ENCODE measurements at regions not wholly inside any gene's neighbourhood (a gene's known extent, or its start where the extent isn't known, plus 50 kb on each side); places are given as distances from the start of the nearest gene placed in this dataset.

DNA sequence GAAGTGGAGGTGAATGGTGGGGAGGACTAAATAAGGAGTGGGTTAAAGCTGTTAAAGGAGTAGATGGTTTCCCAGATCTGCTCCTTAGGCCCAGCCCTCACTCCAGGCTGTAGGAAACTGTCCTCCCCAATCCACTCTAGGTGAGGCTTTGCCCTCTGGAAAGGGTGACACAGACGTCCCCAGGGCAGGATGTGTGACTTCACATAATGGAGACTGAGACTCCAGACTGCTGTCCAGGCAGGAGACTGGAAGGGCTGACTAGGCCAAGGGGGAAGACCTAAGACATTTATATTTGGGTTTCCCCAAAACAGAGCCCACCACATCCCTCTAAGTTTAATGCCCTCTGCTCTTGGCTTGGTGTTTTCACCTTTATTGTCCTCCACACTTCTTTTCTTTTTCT, 488.5 kb downstream of the SHQ1 start:
- Histone ChIP-seq H3K4me3 (ENCODE audit: low read length in 2 of 2) (no peak overlapping the region), H2BK5ac (ENCODE audit: low read length) (no peak overlapping the region), H2AFZ (ENCODE audit: low read length) (no peak overlapping the region), H3K4ac (ENCODE audit: low read length) (no peak overlapping the region), H3K9ac (ENCODE audit: low read depth, low read length, poor library complexity) (no peak overlapping the region), H3K79me1 (ENCODE audit: low read depth, low read length) (no peaks in the 10 kb centered on the region), H3K36me3 (replicated peaks in 1 of 2; ENCODE audit: control insufficient read depth in 2 of 2, insufficient read depth in 2 of 2, low read length in 2 of 2) (no peaks in the 10 kb centered on the region), H4K91ac (ENCODE audit: low read depth, low read length, poor library complexity) (no peak overlapping the region), H3K14ac (ENCODE audit: low read length) (no peak overlapping the region), H3K4me1 (ENCODE audit: control insufficient read depth in 2 of 2, insufficient read depth in 1 of 2, low read depth in 1 of 2, low read length in 2 of 2) (no peaks in the 10 kb centered on the region), H3K4me2 (ENCODE audit: insufficient read depth, low read length, poor library complexity, severe bottlenecking) (no peak overlapping the region), H3K27me3 (ENCODE audit: control insufficient read depth in 3 of 3, insufficient read depth in 3 of 3, low read depth in 1 of 3, low read length in 3 of 3) (peaks cover 0 to 2% (median 0%) of the 10 kb centered on the region in 3 experiments), H2BK120ac (ENCODE audit: low read depth, low read length) (no peak overlapping the region), H3K18ac (ENCODE audit: low read length) (no peak overlapping the region), H2AK5ac (ENCODE audit: low read depth, low read length) (no peak overlapping the region), H2BK15ac (ENCODE audit: low read length) (no peak overlapping the region), H3K23ac (ENCODE audit: low read depth, low read length, poor library complexity) (no peak overlapping the region), H3K9me3 (replicated peaks in 1 of 2; ENCODE audit: control insufficient read depth in 2 of 2, insufficient read depth in 1 of 2, low read depth in 1 of 2, low read length in 2 of 2) (no peaks in the 10 kb centered on the region), H2BK12ac (ENCODE audit: low read length) (no peak overlapping the region), H4K8ac (ENCODE audit: low read depth, low read length) (no peak overlapping the region), H3K27ac (replicated peaks; ENCODE audit: low read length) (no peak overlapping the region)
- no peak for DNase-seq (ENCODE audit: low spot score)
- no CpG with 5 or more reads among the region's 1 CpG for WGBS, 2 donors (ENCODE audit: extremely low coverage in 2 of 2, insufficient read length in 2 of 2, insufficient replicate concordance in 1 of 2)

DNA sequence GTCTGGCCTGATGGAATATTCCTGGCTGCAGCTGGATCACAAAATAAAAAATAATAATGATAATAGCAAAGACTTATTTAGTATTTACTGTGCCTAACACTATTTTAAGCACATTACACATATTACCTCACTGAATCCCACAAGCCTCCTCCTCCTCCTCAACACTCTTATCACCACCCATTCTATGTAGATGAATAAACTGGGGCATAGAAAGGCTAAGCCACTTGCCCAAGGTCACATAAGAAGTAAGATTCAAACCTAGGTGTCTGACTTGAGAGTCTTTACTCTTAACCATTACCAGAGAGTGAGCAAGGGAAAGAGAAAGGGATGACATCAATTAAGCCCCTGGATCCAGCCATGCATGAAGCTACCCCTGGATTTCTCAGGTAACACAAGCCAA, 493.1 kb downstream of the SHQ1 start:
- Histone ChIP-seq H2BK12ac (ENCODE audit: low read length) (no peak overlapping the region), H3K14ac (ENCODE audit: low read length) (no peak overlapping the region), H3K9ac (ENCODE audit: low read depth, low read length, poor library complexity) (no peak overlapping the region), H2BK15ac (ENCODE audit: low read length) (no peak overlapping the region), H3K27me3 (ENCODE audit: control insufficient read depth in 3 of 3, insufficient read depth in 3 of 3, low read depth in 1 of 3, low read length in 3 of 3) (peaks cover 0 to 24% (median 0%) of the 10 kb centered on the region in 3 experiments), H3K27ac (replicated peaks; ENCODE audit: low read length) (no peak overlapping the region), H2AFZ (ENCODE audit: low read length) (no peak overlapping the region), H2BK120ac (ENCODE audit: low read depth, low read length) (no peak overlapping the region), H3K4me2 (ENCODE audit: insufficient read depth, low read length, poor library complexity, severe bottlenecking) (no peak overlapping the region), H3K4me3 (ENCODE audit: low read length in 2 of 2) (no peak overlapping the region), H4K8ac (ENCODE audit: low read depth, low read length) (no peak overlapping the region), H3K79me1 (ENCODE audit: low read depth, low read length) (no peaks in the 10 kb centered on the region), H4K91ac (ENCODE audit: low read depth, low read length, poor library complexity) (no peak overlapping the region), H3K4ac (ENCODE audit: low read length) (no peak overlapping the region), H3K9me3 (replicated peaks in 1 of 2; ENCODE audit: control insufficient read depth in 2 of 2, insufficient read depth in 1 of 2, low read depth in 1 of 2, low read length in 2 of 2) (no peaks in the 10 kb centered on the region), H3K4me1 (ENCODE audit: control insufficient read depth in 2 of 2, insufficient read depth in 1 of 2, low read depth in 1 of 2, low read length in 2 of 2) (peaks cover 0 to 2% of the 10 kb centered on the region in 2 donors), H3K36me3 (replicated peaks in 1 of 2; ENCODE audit: control insufficient read depth in 2 of 2, insufficient read depth in 2 of 2, low read length in 2 of 2) (no peaks in the 10 kb centered on the region), H2BK5ac (ENCODE audit: low read length) (no peak overlapping the region), H2AK5ac (ENCODE audit: low read depth, low read length) (no peak overlapping the region), H3K23ac (ENCODE audit: low read depth, low read length, poor library complexity) (no peak overlapping the region), H3K18ac (ENCODE audit: low read length) (no peak overlapping the region)
- no peak for DNase-seq (ENCODE audit: low spot score)

DNA sequence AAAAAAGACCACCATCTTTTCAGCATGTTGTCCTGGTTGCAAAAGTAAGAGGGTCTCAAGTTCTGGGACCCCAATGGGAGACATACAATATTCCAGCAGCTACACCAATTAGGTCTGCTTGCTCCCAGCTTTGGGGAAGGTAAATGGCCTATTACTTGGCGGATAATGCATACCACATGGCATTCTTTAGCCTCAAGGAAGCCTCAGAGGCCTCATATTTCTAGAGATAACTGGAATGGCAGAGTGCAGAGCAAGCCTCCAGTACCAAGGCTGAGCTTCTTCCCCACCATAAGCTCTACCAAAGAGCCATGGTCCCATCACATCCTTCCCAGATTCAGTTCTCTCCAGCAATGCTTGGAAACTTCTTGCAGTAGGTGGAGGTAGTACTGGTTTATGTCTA, 493.8 kb downstream of the SHQ1 start:
- H3K27ac ChIP-seq (replicated peaks; ENCODE audit: low read length): no peak overlapping the region

DNA sequence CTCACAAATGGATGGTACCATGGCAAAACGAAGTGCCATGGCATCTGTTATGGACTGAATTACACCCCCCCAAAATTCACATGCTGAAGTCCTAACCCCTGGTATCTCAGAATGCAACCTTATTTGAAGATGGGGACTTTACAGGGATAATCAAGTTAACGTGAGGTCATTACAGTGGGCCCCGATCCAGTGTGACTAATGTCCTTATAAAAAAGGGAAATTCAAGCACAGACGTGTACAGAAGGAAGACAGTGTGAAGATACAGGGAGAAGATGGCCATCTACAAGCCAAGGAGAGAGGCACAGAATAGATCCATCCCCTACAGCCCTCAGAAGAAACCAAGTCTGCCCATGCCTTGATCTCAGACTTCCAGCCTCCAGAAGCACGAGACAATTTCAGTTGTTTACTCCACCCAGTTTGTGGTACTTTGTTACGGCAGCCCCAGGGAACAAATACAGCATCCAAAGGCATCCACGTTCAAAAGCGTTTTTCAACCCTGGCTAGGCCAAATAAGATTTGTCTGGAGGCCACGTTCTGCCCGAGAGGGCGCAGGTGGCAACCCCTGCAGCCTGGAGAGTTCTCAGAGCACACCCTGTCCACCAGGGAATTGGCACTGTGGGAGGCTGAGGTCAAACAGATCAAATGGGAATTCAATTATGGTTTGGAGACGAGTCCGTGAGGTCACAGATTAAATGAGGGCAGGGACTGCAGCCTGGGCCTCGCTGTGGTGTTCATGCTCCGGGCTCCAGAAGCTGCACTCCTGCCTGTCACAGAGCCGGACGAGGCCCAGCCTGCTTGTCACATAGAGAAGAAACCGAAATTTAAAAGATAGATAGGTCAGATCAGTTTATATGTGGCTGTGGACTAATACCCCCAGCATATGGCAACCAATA, 494.8 kb downstream of the SHQ1 start:
- H2AFZ ChIP-seq (ENCODE audit: low read length): no peak overlapping the region
- H3K18ac ChIP-seq (ENCODE audit: low read length): no peak overlapping the region
- no peak overlapping the region for H3K23ac ChIP-seq (ENCODE audit: low read depth, low read length, poor library complexity)
- H4K91ac ChIP-seq (ENCODE audit: low read depth, low read length, poor library complexity): no peak overlapping the region
- H2AK5ac ChIP-seq (ENCODE audit: low read depth, low read length): no peak overlapping the region
- H3K79me1 ChIP-seq (ENCODE audit: low read depth, low read length): no peaks in the 10 kb centered on the region
- H4K8ac ChIP-seq (ENCODE audit: low read depth, low read length): no peak overlapping the region
- peaks cover 0 to 36% (median 0%) of the 10 kb centered on the region in 3 experiments for H3K27me3 ChIP-seq (ENCODE audit: control insufficient read depth in 3 of 3, insufficient read depth in 3 of 3, low read depth in 1 of 3, low read length in 3 of 3)
- H3K9me3 ChIP-seq (replicated peaks in 1 of 2; ENCODE audit: control insufficient read depth in 2 of 2, insufficient read depth in 1 of 2, low read depth in 1 of 2, low read length in 2 of 2): no peaks in the 10 kb centered on the region
- H3K4ac ChIP-seq (ENCODE audit: low read length): no peak overlapping the region
- H3K27ac ChIP-seq (replicated peaks; ENCODE audit: low read length): no peak overlapping the region
- DNase-seq (ENCODE audit: low spot score): no peak
- no peaks in the 10 kb centered on the region for H3K36me3 ChIP-seq (replicated peaks in 1 of 2; ENCODE audit: control insufficient read depth in 2 of 2, insufficient read depth in 2 of 2, low read length in 2 of 2)
- H3K4me1 ChIP-seq (ENCODE audit: control insufficient read depth in 2 of 2, insufficient read depth in 1 of 2, low read depth in 1 of 2, low read length in 2 of 2): peaks cover 0 to 2% of the 10 kb centered on the region in 2 donors
- WGBS, 2 donors (ENCODE audit: extremely low coverage in 2 of 2, insufficient read length in 2 of 2, insufficient replicate concordance in 1 of 2): no CpG with 5 or more reads among the region's 18 CpGs
- H3K4me2 ChIP-seq (ENCODE audit: insufficient read depth, low read length, poor library complexity, severe bottlenecking): no peak overlapping the region
- H3K4me3 ChIP-seq (ENCODE audit: low read length in 2 of 2): no peak overlapping the region
- H2BK15ac ChIP-seq (ENCODE audit: low read length): no peak overlapping the region
- H2BK5ac ChIP-seq (ENCODE audit: low read length): no peak overlapping the region
- H3K14ac ChIP-seq (ENCODE audit: low read length): no peak overlapping the region
- no peak overlapping the region for H2BK12ac ChIP-seq (ENCODE audit: low read length)
- no peak overlapping the region for H3K9ac ChIP-seq (ENCODE audit: low read depth, low read length, poor library complexity)
- no peak overlapping the region for H2BK120ac ChIP-seq (ENCODE audit: low read depth, low read length)

More for the DNA sequence above, 493.8 kb downstream of the SHQ1 start:
- Histone ChIP-seq H3K14ac (ENCODE audit: low read length) (no peak overlapping the region), H2BK15ac (ENCODE audit: low read length) (no peak overlapping the region), H3K4me1 (ENCODE audit: control insufficient read depth in 2 of 2, insufficient read depth in 1 of 2, low read depth in 1 of 2, low read length in 2 of 2) (peaks cover 0 to 2% of the 10 kb centered on the region in 2 donors), H3K23ac (ENCODE audit: low read depth, low read length, poor library complexity) (no peak overlapping the region), H3K4ac (ENCODE audit: low read length) (no peak overlapping the region), H2AK5ac (ENCODE audit: low read depth, low read length) (no peak overlapping the region), H3K18ac (ENCODE audit: low read length) (no peak overlapping the region), H3K27me3 (ENCODE audit: control insufficient read depth in 3 of 3, insufficient read depth in 3 of 3, low read depth in 1 of 3, low read length in 3 of 3) (peaks cover 0 to 30% (median 0%) of the 10 kb centered on the region in 3 experiments), H3K9ac (ENCODE audit: low read depth, low read length, poor library complexity) (no peak overlapping the region), H3K79me1 (ENCODE audit: low read depth, low read length) (no peaks in the 10 kb centered on the region), H3K9me3 (replicated peaks in 1 of 2; ENCODE audit: control insufficient read depth in 2 of 2, insufficient read depth in 1 of 2, low read depth in 1 of 2, low read length in 2 of 2) (no peaks in the 10 kb centered on the region), H4K91ac (ENCODE audit: low read depth, low read length, poor library complexity) (no peak overlapping the region), H2BK5ac (ENCODE audit: low read length) (no peak overlapping the region), H2BK12ac (ENCODE audit: low read length) (no peak overlapping the region), H3K4me3 (ENCODE audit: low read length in 2 of 2) (no peak overlapping the region), H4K8ac (ENCODE audit: low read depth, low read length) (no peak overlapping the region), H3K4me2 (ENCODE audit: insufficient read depth, low read length, poor library complexity, severe bottlenecking) (no peak overlapping the region), H2AFZ (ENCODE audit: low read length) (no peak overlapping the region), H3K36me3 (replicated peaks in 1 of 2; ENCODE audit: control insufficient read depth in 2 of 2, insufficient read depth in 2 of 2, low read length in 2 of 2) (no peaks in the 10 kb centered on the region), H2BK120ac (ENCODE audit: low read depth, low read length) (no peak overlapping the region)
- DNase-seq (ENCODE audit: low spot score): no peak
- WGBS, 2 donors (ENCODE audit: extremely low coverage in 2 of 2, insufficient read length in 2 of 2, insufficient replicate concordance in 1 of 2): no CpG with 5 or more reads among the region's 1 CpG

All from neuronal stem cell (in vitro differentiated cells).